ENCODE measurements at regions not wholly inside any gene's neighbourhood (a gene's known extent, or its start where the extent isn't known, plus 50 kb on each side); places are given as distances from the start of the nearest gene placed in this dataset.

GRCh38 chr13:33761740-33762139, 56.2 kb upstream of the RFC3 start:
- DNase-seq: no peak

- no peak for DNase-seq
These were observed 54.9 kb upstream of the RFC3 start for GRCh38 chr13:33763021-33763420.

GRCh38 chr13:33764716-33765115, 53.2 kb upstream of the RFC3 start:
- DNase-seq: no peak

GRCh38 chr13:33766329-33767123, 51.4 kb upstream of the RFC3 start:
- no peak for DNase-seq

DNA sequence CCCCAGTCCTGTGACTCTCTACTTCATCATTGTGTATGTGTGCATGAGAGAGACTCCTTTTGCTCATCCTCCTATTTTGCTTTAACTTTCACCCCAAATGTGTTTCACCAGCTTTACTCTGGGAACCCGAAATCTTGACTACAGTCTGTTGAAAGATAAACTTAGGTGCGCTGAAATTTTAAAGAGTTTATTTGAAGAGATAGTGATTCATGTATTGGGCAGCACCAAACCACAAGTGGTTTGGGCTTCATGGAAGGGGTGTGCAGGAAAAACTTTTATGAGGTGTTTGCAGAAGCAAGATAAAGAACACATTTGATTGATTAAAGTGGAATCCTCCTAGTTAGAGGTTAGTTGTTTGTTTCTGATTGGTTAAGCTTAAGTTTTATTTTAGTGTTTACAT, 50.8 kb upstream of the RFC3 start:
- DNase-seq: no peak

Measured in T-helper 1 cell (primary cell).